ENCODE measurements at regions not wholly inside any gene's neighbourhood (a gene's known extent, or its start where the extent isn't known, plus 50 kb on each side); places are given as distances from the start of the nearest gene placed in this dataset.

- peaks cover 21% of the 10 kb centered on the region for H3K27me3 Mint-ChIP-seq (ENCODE audit: insufficient read depth)
- H3K36me3 Mint-ChIP-seq (ENCODE audit: low read depth): no peaks in the 10 kb centered on the region
- no peak for DNase-seq
Measured at GRCh38 chr2:217156801-217157200, 296.9 kb upstream of the TNP1 start.

GRCh38 chr2:217154923-217155322 is 295.1 kb upstream of the TNP1 start:
- peaks cover 17% of the 10 kb centered on the region for H3K27me3 Mint-ChIP-seq (ENCODE audit: insufficient read depth)
- H3K27ac Mint-ChIP-seq: no peak overlapping the region
- TF ChIP-seq CTCF (IDR thresholded peaks at IDR 0.05): no peak
- no peak for DNase-seq
- H3K4me3 Mint-ChIP-seq: no peak overlapping the region
- peaks cover 2% of the 10 kb centered on the region for H3K4me1 Mint-ChIP-seq (ENCODE audit: low read depth)
- H3K9me3 Mint-ChIP-seq: no peaks in the 10 kb centered on the region
- no peaks in the 10 kb centered on the region for H3K36me3 Mint-ChIP-seq (ENCODE audit: low read depth)

More at GRCh38 chr2:217156801-217157200, 296.9 kb upstream of the TNP1 start:
- no peaks in the 10 kb centered on the region for H3K9me3 Mint-ChIP-seq
- peaks cover 17% of the 10 kb centered on the region for H3K4me1 Mint-ChIP-seq (ENCODE audit: low read depth)
- H3K4me3 Mint-ChIP-seq: no peak overlapping the region
- H3K27ac Mint-ChIP-seq: no peak overlapping the region
- no peak for TF ChIP-seq CTCF (IDR thresholded peaks at IDR 0.05)

GRCh38 chr2:217153510-217153909 is 293.6 kb upstream of the TNP1 start:
- peaks cover 17% of the 10 kb centered on the region for H3K27me3 Mint-ChIP-seq (ENCODE audit: insufficient read depth)
- no peak overlapping the region for H3K27ac Mint-ChIP-seq
- H3K36me3 Mint-ChIP-seq (ENCODE audit: low read depth): no peaks in the 10 kb centered on the region
- H3K9me3 Mint-ChIP-seq: no peaks in the 10 kb centered on the region
- no peak for DNase-seq
- no peak for TF ChIP-seq CTCF (IDR thresholded peaks at IDR 0.05)
- no peaks in the 10 kb centered on the region for H3K4me1 Mint-ChIP-seq (ENCODE audit: low read depth)
- no peak overlapping the region for H3K4me3 Mint-ChIP-seq

- H3K4me3 Mint-ChIP-seq: no peak overlapping the region
- no peak for DNase-seq
- TF ChIP-seq CTCF (IDR thresholded peaks at IDR 0.05): no peak
- H3K27ac Mint-ChIP-seq: no peak overlapping the region
- H3K9me3 Mint-ChIP-seq: no peaks in the 10 kb centered on the region
- H3K36me3 Mint-ChIP-seq (ENCODE audit: low read depth): no peaks in the 10 kb centered on the region
- peaks cover 2% of the 10 kb centered on the region for H3K4me1 Mint-ChIP-seq (ENCODE audit: low read depth)
- peaks cover 13% of the 10 kb centered on the region for H3K27me3 Mint-ChIP-seq (ENCODE audit: insufficient read depth)
Measured at GRCh38 chr2:217152831-217153230, 293.0 kb upstream of the TNP1 start.

GRCh38 chr2:217151509-217152206 is 291.8 kb upstream of the TNP1 start:
- TF ChIP-seq CTCF (IDR thresholded peaks at IDR 0.05): no peak
- peaks cover 11% of the 10 kb centered on the region for H3K4me1 Mint-ChIP-seq (ENCODE audit: low read depth)
- DNase-seq: no peak

More at GRCh38 chr2:217151509-217152206, 291.8 kb upstream of the TNP1 start:
- Mint-ChIP-seq H3K27me3 (ENCODE audit: insufficient read depth) (peaks cover 9% of the 10 kb centered on the region), H3K9me3 (no peaks in the 10 kb centered on the region), H3K36me3 (ENCODE audit: low read depth) (no peaks in the 10 kb centered on the region), H3K27ac (no peak overlapping the region), H3K4me3 (no peak overlapping the region)

Data from HFFc6 (cell line).